ENCODE measurements at regions not wholly inside any gene's neighbourhood (a gene's known extent, or its start where the extent isn't known, plus 50 kb on each side); places are given as distances from the start of the nearest gene placed in this dataset.

GRCh38 chr11:19404787-19405186, 164.0 kb upstream of the E2F8 start:
- Histone ChIP-seq H3K27me3 (ENCODE audit: control insufficient read depth, insufficient read depth, low read length) (no peaks in the 10 kb centered on the region), H3K36me3 (ENCODE audit: control insufficient read depth, insufficient read depth, low read length) (no peaks in the 10 kb centered on the region), H3K4me3 (ENCODE audit: low read depth, low read length) (no peak overlapping the region)
- DNase-seq (ENCODE audit: low read depth) (no peak), FAIRE-seq (no peak)
- TF ChIP-seq, protein P1, sequence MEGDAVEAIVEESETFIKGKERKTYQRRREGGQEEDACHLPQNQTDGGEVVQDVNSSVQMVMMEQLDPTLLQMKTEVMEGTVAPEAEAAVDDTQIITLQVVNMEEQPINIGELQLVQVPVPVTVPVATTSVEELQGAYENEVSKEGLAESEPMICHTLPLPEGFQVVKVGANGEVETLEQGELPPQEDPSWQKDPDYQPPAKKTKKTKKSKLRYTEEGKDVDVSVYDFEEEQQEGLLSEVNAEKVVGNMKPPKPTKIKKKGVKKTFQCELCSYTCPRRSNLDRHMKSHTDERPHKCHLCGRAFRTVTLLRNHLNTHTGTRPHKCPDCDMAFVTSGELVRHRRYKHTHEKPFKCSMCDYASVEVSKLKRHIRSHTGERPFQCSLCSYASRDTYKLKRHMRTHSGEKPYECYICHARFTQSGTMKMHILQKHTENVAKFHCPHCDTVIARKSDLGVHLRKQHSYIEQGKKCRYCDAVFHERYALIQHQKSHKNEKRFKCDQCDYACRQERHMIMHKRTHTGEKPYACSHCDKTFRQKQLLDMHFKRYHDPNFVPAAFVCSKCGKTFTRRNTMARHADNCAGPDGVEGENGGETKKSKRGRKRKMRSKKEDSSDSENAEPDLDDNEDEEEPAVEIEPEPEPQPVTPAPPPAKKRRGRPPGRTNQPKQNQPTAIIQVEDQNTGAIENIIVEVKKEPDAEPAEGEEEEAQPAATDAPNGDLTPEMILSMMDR (IDR thresholded peaks at IDR 0.05; ENCODE audit: insufficient read depth, low read length, severe bottlenecking), result no peak

- TF ChIP-seq, protein P1 (IDR thresholded peaks at IDR 0.05; ENCODE audit: insufficient read depth, low read length, severe bottlenecking), result no peak
- no peak for DNase-seq (ENCODE audit: low read depth)
These were observed 162.6 kb upstream of the E2F8 start for GRCh38 chr11:19403196-19403895.

DNA sequence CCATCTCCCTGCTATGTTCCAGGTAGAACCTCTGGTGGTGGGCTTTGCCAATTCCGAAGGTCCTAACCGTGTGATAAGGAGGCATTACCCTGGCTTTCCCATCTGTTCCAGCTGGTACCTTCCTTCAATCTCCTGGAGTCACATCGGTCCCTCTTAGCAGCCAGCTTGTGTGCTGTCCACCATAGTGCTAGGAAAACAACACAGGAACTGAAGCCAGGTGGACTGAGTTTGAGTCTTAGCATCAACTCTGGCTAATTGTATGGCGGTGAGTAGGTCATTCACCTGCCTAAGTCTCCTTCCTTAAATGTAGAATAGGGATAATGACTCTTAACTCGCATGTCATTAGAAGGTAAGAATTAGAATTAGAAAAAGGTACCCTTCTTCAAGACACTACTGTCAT, 159.6 kb upstream of the E2F8 start:
- H3K36me3 ChIP-seq (ENCODE audit: control insufficient read depth, insufficient read depth, low read length), result no peaks in the 10 kb centered on the region
- TF ChIP-seq, protein P1 (IDR thresholded peaks at IDR 0.05; ENCODE audit: insufficient read depth, low read length, severe bottlenecking), result no peak
- no peaks in the 10 kb centered on the region for H3K27me3 ChIP-seq (ENCODE audit: control insufficient read depth, insufficient read depth, low read length)
- H3K4me3 ChIP-seq (ENCODE audit: low read depth, low read length), result no peak overlapping the region
- peak; percentile 32 for FAIRE-seq
- no peak for DNase-seq (ENCODE audit: low read depth)

More at GRCh38 chr11:19403196-19403895, 162.6 kb upstream of the E2F8 start:
- Histone ChIP-seq H3K4me3 (ENCODE audit: low read depth, low read length) (no peak overlapping the region), H3K27me3 (ENCODE audit: control insufficient read depth, insufficient read depth, low read length) (no peaks in the 10 kb centered on the region), H3K36me3 (ENCODE audit: control insufficient read depth, insufficient read depth, low read length) (no peaks in the 10 kb centered on the region)
- FAIRE-seq, result peak; percentile 89

GRCh38 chr11:19398772-19399527, 158.2 kb upstream of the E2F8 start:
- TF ChIP-seq, protein P1 (IDR thresholded peaks at IDR 0.05; ENCODE audit: insufficient read depth, low read length, severe bottlenecking), result no peak
- FAIRE-seq (no peak), DNase-seq (ENCODE audit: low read depth) (no peak)
- H3K4me3 ChIP-seq (ENCODE audit: low read depth, low read length), result no peak overlapping the region
- H3K36me3 ChIP-seq (ENCODE audit: control insufficient read depth, insufficient read depth, low read length), result no peaks in the 10 kb centered on the region
- no peaks in the 10 kb centered on the region for H3K27me3 ChIP-seq (ENCODE audit: control insufficient read depth, insufficient read depth, low read length)

DNA sequence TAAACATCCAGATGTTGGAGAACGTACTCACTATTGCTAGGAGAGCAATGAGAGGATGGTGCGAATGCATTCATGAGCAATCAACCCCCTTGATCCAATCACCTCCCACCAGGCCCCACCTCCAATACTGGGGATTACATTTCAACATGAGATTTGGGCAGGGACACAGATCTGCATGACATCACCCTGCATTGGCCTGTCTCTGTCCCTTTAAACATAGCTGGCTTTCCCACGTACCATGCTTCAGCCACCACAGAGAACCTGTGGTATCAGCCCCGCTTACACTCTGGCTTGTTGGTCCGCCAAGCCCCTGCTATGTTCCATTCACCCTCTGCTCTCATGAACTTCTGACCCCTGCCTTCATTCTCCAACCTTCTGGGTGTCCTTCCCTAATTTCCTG, 157.5 kb upstream of the E2F8 start:
- H3K27me3 ChIP-seq (ENCODE audit: control insufficient read depth, insufficient read depth, low read length), result no peaks in the 10 kb centered on the region
- TF ChIP-seq, protein P1 (IDR thresholded peaks at IDR 0.05; ENCODE audit: insufficient read depth, low read length, severe bottlenecking), result no peak
- no peak for DNase-seq (ENCODE audit: low read depth)

More for the DNA sequence above, 157.5 kb upstream of the E2F8 start:
- no peaks in the 10 kb centered on the region for H3K36me3 ChIP-seq (ENCODE audit: control insufficient read depth, insufficient read depth, low read length)
- H3K4me3 ChIP-seq (ENCODE audit: low read depth, low read length), result no peak overlapping the region
- FAIRE-seq, result no peak
